ENCODE measurements at regions not wholly inside any gene's neighbourhood (a gene's known extent, or its start where the extent isn't known, plus 50 kb on each side); places are given as distances from the start of the nearest gene placed in this dataset.
"Not testable (repeated sequence)": the region's sequence is repeated elsewhere in the genome, so short reads cannot be mapped to it uniquely, and the experiment has no call there.

GRCh38 chr2:129192841-129193253 lies 786.6 kb upstream of the RAB6C start:
- no peak for DNase-seq (ENCODE audit: low spot score in 2 of 2)
- no peak for TF ChIP-seq POLR2A (IDR thresholded peaks at IDR 0.05)
- no peak for TF ChIP-seq CTCF (IDR thresholded peaks at IDR 0.05)
- intact Hi-C loops (cut with DNase I; ENCODE audit: low total_unique reads), result no loop called here
- no peak overlapping the region for H3K4me3 ChIP-seq (ENCODE audit: low read depth, poor library complexity, severe bottlenecking)
- 66 to 67% methylated on average over 8 of the region's 8 CpGs for WGBS, 2 donors

DNA sequence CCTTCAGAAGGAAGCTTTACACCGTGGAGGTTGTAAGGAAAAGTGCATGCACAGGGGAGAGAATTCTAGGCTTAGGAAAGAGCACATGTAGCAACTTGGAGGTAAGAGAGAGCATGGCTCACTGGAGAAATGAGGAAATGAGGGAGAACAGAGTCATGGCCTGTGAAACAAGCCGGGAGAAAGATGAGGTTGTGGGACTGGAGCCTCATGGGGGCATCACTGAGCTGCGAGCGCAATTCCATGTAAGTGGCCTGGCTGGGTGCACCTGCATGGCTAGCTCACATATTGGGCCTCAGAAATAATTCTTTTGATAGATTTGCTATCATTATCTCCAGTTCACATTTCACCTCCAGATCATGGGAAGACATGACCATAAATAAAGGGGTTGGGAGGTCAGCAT lies 785.5 kb upstream of the RAB6C start:
- DNase-seq (ENCODE audit: low spot score in 2 of 2), result no peak
- TF ChIP-seq CTCF (IDR thresholded peaks at IDR 0.05) (no peak), POLR2A (IDR thresholded peaks at IDR 0.05) (no peak)
- H3K4me3 ChIP-seq (ENCODE audit: low read depth, poor library complexity, severe bottlenecking), result no peak overlapping the region
- 65 to 73% methylated on average over 4 of the region's 4 CpGs for WGBS, 2 donors
- intact Hi-C loops (cut with DNase I; ENCODE audit: low total_unique reads), result no loop called here

GRCh38 chr2:129199501-129199900 lies 780.0 kb upstream of the RAB6C start:
- no peak overlapping the region for H3K4me3 ChIP-seq (ENCODE audit: low read depth, poor library complexity, severe bottlenecking)
- TF ChIP-seq CTCF (IDR thresholded peaks at IDR 0.05), result no peak
- TF ChIP-seq POLR2A (IDR thresholded peaks at IDR 0.05), result no peak
- intact Hi-C loops (cut with DNase I; ENCODE audit: low total_unique reads), result no loop called here
- 80 to 82% methylated on average over 5 of the region's 5 CpGs for WGBS, 2 donors
- no peak for DNase-seq (ENCODE audit: low spot score in 2 of 2)

DNA sequence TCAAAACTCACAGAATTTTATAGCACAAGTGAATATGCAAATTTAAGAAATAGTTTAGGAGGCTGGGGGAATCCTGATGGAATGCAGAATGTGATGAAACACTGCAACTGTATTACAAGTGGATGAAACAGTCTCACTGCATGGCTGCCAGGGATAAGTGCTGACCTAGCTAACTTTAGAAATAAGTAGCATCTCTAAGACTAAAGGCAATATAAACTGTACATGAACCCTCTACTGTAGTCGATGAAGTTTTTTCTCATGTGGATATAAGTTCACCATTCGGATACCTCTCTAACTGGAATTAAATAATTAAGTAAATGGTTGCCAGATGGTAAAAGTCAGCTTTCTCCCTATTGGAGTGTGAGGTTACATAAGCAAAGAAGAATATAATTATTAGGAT lies 777.8 kb upstream of the RAB6C start:
- WGBS, 2 donors, result 53 to 65% methylated on average over 2 of the region's 2 CpGs

GRCh38 chr2:129203331-129203730 lies 776.1 kb upstream of the RAB6C start:
- DNase-seq (ENCODE audit: low spot score in 2 of 2), result no peak
- no peak overlapping the region for H3K4me3 ChIP-seq (ENCODE audit: low read depth, poor library complexity, severe bottlenecking)
- no peak for TF ChIP-seq POLR2A (IDR thresholded peaks at IDR 0.05)
- no peak for TF ChIP-seq CTCF (IDR thresholded peaks at IDR 0.05)
- whole genome bisulfite sequencing, 2 donors, result 51 to 54% methylated on average over 3 of the region's 3 CpGs
- intact Hi-C loops (cut with DNase I; ENCODE audit: low total_unique reads), result no loop called here

More for the DNA sequence above, 777.8 kb upstream of the RAB6C start:
- TF ChIP-seq POLR2A (IDR thresholded peaks at IDR 0.05), result no peak
- no peak for TF ChIP-seq CTCF (IDR thresholded peaks at IDR 0.05)
- no peak overlapping the region for H3K4me3 ChIP-seq (ENCODE audit: low read depth, poor library complexity, severe bottlenecking)
- no peak for DNase-seq (ENCODE audit: low spot score in 2 of 2)
- intact Hi-C loops (cut with DNase I; ENCODE audit: low total_unique reads), result no loop called here

- 92 to 96% methylated on average over 2 of the region's 2 CpGs for WGBS, 2 donors
- DNase-seq (ENCODE audit: low spot score in 2 of 2); intact Hi-C loops (cut with DNase I; ENCODE audit: low total_unique reads); H3K4me3 ChIP-seq (ENCODE audit: low read depth, poor library complexity, severe bottlenecking): not testable (repeated sequence)
Observed at GRCh38 chr2:129204581-129204980, 774.9 kb upstream of the RAB6C start.

Measured in lower leg skin (tissue), 4 donors.